ENCODE measurements at regions not wholly inside any gene's neighbourhood (a gene's known extent, or its start where the extent isn't known, plus 50 kb on each side); places are given as distances from the start of the nearest gene placed in this dataset.
A peak's percentile ranks its signal among the peaks of the same experiment; 100 is the strongest.

DNA sequence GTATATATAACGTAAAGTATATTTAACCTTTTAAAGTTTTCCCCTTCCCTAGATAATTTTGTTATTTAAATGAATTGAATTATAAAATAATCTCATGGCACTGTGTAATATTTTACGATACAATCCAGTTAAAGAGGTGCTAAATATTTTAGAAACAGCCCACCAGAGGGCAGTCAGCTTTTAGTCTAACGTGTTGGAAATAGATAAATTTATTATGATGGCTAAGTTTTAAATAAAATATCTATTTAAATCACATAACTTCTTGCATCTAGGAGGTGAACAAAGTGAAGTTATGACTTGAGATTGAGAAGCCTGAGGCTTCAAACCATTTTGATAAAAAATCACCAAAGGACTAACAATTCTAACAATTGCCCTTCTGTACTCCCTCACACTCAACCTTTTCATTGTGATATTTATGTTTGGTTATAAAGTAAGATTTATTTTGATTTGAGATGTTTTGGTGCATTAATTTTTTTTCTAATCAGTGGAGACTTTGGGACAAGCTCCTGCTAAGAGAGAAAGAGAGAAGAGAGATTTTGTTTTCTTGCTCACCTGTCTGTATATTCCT, 171.5 kb upstream of the SP4 start:
- ATAC-seq (no peak), DNase-seq (peak in 1 of 2 donors; percentile 22)
- intact Hi-C loops (cut with DNase I, micrococcal nuclease) = loop anchor here in 1 of 2 donors (10.0 kb wide), 2 partner anchors 248 to 482 kb away; no protein-coding TSS in a partner anchor

DNA sequence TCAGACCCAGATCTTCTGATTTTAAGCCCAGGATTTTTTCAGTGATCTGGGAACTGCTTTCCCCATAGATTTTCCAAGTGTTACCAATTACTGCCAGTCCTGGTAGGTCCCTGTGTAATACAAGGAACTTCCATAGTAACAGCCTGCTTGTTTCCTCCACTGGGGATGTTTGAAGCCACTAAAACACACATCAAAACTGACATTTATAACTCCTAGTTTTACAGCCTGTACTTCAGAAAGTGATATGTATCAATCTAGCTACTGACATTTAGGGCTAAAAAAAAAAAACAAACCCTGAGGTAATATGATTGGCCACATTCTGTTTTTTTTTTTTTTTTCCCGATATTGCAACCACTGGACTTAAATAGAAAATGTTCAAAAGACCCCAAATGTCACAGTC, 166.9 kb upstream of the SP4 start:
- intact Hi-C loops (cut with DNase I, micrococcal nuclease) = no loop called here
- no peak for DNase-seq
- ATAC-seq = peak; percentile 66

DNA sequence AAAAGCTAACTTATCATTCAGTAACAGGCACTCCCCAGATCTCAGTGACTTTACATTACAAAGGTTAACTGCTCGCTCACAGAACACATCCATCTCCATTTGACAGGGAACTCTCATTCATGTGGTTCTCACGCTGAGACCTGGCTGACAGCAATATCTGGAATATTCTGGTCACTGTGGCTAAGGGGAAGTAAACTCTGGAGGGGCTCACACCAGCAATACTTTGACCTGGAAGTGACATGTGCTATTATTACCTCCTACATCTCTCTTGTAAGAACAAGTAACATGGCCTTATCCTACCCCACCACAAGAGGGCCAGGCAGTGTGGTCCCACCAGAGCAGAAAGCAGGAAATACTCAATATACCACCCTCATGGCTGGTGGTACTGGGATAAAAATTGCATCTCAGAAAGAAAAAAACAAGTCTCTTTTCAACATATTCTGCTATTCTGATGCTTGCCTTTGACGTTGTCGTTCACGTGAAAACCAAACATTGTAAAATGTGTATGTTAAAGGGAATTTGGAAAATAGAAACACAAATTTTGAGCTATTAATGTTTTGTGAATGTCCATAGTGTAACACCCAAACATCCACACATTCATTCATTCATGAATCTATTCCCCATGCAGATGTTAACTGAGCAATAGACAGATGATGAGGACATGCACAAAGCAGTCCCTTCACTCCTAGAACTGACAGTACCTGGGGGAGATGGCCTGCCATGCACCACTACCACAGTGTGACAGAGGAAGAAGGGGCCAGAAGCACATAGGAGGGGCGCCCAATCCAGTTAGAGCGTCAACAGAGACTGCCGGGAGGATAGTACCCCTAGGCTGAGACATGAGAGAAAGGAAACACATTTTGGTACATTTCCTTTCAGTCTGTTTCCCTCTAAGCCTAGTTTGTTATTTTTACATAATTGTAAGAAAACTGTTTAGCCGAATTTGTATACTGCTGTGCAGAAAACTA, 166.0 kb upstream of the SP4 start:
- DNase-seq (peak in 1 of 2 donors; percentile 32), ATAC-seq (peak; percentile 80)
- intact Hi-C loops (cut with DNase I, micrococcal nuclease) = no loop called here

DNA sequence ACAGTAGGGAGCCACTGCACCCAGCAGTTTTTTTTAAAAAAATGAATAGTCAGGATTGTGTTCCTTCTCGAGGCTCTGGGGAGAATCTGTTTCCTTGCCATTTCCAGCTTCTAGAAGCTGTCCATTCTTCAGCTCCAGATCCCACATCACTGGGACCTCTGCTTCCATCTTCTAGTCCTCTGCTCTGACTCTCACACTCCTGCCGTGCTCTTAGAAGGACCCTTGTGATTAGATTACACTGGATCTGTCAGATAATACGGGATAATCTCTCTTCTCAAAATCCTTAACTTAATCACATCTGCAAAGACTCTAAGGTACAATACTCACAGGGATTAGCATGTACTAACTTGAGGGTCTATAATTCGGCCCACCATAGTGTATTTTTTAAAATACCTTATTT, 158.9 kb upstream of the SP4 start:
- intact Hi-C loops (cut with DNase I, micrococcal nuclease) = no loop called here
- DNase-seq = no peak
- ATAC-seq = no peak

DNA sequence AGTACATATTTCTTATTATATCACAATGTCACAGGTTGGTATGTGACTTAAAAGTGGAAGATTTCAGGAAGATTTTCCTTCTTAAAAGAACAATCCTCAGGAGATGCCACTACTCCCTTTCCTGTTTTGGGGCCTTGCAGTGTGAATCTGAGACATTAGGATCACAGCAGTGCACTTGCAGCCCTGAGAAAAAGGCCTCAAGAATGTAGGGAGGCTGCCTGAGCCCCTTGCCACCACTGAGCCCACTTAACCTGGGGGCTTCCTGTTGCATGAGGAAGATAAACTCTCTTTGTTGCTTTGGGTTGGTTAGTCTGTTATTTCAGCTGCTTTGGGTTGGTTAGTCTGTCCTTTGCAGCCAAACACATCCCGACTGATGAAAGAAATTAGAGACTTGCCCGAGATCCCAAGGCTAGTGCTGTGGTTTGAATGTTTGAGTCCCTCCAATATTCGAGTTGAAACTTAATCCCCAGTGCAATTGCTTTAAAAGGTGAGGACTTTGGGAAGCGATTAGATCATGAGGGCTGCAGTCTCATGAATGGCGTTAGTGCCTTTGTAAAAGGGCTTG, 151.3 kb upstream of the SP4 start:
- no peak for ATAC-seq
- intact Hi-C loops (cut with DNase I, micrococcal nuclease) = no loop called here
- no peak for DNase-seq

DNA sequence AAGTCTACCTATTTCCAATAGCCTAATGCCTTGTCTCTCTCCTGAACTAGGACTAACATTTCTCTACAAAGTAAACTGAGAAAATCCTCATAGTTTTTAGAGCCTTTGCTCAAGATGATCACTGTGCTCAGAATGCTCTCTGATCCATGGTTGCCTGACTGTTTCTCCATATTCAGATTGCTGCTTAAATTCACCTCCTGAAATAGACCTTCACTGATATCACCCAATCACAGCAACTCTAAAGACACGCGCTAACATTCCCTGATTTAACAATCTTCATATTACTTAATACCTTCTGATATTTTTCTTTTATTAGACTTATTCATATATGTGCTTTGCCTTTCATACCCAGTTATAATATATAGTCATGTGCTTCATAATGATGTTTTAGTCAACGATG, 148.9 kb upstream of the SP4 start:
- DNase-seq = no peak
- intact Hi-C loops (cut with DNase I, micrococcal nuclease) = no loop called here
- no peak for ATAC-seq

DNA sequence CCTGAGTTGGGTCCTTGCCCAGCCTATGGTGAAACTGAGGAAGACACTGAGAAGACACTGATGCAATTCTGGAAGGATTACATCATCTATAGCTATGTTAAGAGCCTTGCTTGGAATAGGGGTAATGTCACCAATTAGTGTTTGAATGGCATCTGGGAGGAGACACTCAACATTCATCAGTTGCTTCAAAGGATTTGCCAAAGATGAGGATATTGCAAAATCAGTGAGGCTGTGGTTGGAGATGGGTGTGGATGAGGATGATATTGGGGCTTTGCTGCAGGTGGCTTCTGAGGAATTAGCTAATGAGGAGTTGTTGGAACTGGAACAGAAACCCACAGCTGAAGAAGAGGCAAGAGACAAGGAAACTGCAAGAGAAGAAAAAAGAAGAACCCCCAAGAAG, 146.7 kb upstream of the SP4 start:
- no peak for DNase-seq
- no peak for ATAC-seq
- intact Hi-C loops (cut with DNase I, micrococcal nuclease) = no loop called here

DNA sequence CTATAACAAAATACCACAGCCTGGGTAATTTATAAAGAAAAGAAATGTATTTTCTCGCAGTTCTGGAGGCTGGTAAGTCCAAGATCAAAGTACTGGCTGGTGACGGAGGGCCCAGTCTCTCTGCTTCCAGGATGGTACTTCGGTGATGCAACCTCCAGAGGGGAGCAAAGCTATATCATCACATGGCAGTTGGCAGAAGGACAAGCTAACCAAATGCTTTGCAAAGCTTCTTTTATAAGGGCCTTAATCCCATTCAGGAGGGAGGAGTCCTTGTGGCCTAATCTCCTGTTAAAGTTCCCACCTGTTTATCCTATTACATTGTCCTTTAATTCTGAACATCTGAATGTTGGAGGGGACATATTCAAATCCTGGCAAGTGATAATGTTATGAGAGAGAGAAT, 134.1 kb upstream of the SP4 start:
- intact Hi-C loops (cut with DNase I, micrococcal nuclease) = no loop called here
- DNase-seq (no peak), ATAC-seq (no peak)

DNA sequence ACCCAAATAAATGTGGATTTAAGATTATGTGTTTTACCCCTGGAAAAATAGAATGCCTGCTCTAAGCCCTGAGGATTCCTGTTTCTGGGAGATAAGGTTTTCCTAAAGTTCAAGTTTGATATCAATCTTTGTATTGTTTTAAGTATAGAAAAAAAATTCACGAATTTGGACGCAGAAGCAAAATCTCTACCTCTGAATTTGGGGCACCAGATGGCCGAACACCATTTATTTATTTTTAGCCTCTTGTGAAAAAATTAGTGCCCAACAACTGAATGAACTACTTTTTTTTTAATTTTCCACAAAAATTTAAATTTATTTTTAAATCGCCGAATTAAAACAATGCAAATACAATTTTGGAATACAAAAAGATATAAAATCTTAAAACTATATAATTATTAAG, 128.1 kb upstream of the SP4 start:
- intact Hi-C loops (cut with DNase I, micrococcal nuclease) = no loop called here
- no peak for DNase-seq
- ATAC-seq = no peak

DNA sequence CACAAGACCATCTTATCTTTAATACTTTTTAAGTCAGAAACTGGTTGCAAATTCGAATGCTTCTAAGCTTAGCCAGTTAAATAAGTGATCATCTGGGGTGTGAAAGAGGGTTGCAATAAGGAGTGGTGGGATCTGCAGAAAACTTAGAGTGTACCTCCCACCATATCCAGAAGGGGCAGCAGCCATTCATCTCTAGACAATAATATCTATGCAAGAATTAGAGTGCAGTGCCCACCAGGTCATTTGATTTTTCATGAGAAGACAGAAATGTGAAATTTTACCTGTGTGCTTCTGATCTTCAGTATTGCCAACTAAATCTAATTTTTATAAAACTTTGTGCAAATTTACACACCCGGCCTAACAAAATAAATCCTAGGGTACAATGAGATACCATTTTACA, 127.2 kb upstream of the SP4 start:
- DNase-seq (no peak), ATAC-seq (no peak)
- intact Hi-C loops (cut with DNase I, micrococcal nuclease) = no loop called here

DNA sequence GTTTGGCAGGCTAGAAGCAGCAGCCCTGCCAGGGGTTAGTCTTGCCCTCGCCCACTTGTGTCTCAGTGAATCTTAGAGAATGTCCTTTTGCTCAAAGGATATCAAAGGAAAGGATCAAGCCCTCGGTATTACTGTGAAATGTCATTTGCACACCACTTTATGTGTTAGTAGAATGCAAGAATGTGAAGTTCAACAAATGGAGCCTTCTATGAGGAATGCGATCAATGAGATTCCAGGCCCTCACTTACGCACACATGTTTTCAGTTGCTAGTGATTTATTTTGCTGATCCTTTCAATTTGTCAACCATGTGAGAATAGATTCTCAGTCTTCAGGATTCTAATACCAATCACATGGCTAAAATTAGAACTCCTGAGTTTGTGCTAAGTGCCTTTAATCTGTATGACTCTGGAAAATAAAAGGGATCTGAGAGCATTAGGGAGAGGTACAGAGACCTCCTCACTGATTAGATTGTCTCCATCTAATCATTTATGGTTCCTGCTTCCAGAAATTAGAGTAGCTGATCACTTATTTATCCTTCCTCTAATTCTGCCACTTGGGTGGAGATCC, 123.0 kb upstream of the SP4 start:
- no peak for DNase-seq
- intact Hi-C loops (cut with DNase I, micrococcal nuclease) = no loop called here
- ATAC-seq = no peak

DNA sequence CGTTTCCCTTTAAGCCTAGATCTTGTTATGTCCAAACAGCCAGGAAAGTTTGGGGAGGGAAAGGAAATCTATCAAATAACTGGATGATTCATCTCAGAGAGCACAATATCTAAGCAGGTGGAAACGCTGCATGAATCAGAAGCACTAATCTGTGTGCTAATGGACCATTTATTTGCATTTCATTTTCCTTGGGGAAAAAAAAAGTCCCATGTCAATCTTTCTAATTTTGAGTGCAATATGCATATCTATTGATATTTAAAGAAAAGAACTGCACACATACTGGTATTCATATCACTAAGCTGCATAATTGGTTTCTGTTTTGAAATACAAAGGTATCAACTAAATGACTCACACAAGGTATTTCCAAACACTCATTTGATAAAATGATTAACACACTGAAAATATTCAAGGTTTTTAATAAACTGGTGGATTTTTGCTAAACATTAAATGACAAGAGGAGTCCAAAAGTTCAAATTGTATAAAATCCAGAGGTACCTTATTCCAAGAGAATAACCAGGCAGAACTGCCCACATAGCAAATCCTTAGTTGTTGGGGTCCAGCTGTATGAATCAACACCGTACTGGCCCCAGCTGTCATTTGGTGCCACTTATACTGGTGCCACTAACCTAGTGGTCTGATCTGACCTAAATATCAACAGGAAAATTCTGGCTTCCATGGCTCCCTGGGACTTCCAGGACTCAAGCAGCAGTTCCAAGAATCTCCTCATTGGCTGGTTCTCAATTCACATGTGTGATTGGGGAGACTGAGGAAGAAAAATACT, 122.2 kb upstream of the SP4 start:
- intact Hi-C loops (cut with DNase I, micrococcal nuclease) = no loop called here
- DNase-seq (no peak), ATAC-seq (no peak)

DNA sequence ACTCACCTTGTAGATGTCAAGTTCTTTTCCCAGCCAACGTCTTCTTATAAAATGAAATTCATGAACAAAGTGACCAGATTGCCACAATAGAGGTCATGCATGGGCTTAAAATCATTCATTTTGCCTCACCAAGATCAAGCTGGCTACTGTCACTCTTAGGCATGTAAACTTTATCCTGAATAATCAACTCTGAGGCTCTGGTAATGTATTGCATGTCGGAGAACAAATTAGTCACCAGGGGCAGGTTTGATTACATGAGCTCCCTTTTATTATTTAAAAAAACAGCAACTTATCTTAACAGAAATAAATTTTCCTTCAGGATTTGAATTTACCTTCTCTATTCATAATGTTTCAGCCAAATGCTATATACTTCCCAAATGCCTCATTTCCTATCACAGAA, 112.9 kb upstream of the SP4 start:
- intact Hi-C loops (cut with DNase I, micrococcal nuclease) = no loop called here
- ATAC-seq (no peak), DNase-seq (no peak)

DNA sequence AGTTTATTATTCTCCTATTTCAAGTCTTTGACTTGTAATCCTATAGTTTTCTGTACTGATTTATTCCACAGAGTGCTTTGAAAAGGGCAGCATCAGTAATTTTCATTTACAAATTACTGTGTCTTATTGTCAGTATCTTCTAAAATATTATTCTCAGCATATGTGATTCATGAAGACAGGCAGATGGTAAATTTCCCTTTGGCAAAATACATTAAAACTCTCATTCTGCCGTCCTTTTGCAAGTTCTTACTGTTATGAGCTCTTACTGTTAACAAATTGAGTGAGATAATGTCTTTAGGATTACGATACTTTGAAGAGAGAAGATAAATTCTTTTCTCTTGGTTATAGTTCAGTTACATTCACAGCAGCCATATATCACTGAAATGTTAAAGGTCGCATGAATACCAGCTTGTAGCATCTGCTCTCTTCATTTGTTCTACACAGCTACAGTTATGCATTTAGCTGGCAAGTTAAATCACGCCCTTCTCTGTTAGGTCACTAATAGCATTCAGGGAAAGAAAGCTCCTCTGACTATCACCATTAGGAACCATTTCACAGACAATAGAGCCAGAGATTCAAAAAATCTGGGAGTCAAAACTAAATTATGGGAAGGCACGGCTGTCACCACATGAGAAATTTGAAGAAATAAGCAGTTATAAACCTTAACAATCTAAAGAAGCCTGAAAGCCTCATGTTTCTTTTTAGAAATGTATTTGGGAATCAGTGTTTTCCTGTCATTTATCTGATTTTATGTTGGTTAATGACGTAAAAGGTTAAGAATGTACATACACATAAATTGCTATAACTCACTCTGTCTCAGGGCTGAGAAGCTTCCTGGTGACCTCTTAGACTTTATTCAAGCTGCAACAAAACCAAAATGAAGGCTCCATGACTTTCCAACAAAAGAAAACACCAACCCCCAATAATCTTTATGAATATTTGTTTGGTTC, 109.6 kb upstream of the SP4 start:
- intact Hi-C loops (cut with DNase I, micrococcal nuclease) = no loop called here
- ATAC-seq (no peak), DNase-seq (no peak)

DNA sequence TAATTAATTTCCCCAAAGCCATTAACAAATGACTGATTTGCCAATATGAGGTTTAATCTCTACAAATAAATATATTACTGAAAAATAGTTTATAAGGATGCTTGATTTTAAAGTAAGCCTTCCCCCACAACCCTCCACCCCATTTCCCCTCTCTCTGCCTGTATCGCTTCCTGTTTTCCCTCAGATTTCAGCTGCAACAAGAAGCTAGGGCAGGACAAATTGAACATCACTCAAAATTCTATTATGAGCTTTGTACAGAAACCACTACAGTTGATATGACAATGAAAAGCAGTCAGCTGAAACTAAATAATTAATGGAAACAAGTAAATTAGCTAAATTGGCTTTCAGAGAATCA, 109.0 kb upstream of the SP4 start:
- intact Hi-C loops (cut with DNase I, micrococcal nuclease) = no loop called here
- ATAC-seq = no peak
- no peak for DNase-seq

DNA sequence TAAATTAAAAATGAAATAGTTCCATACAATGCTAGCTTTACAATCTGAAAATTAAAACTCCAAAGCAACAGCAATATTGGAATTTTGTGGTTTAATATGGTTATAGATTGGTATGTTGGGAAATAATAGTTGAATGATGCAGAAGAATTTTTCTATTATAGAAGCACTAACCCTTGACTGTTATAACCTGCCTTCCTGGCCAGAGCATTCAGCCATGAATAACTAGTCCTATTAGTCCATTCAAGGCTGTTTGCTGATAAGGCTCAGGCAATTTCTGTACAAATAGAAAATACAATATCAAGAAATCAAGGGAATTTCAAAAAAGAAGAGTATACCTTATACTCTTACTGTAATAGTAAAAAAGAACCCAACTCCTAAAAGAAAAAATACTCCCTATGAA, 101.6 kb upstream of the SP4 start:
- ATAC-seq = no peak
- intact Hi-C loops (cut with DNase I, micrococcal nuclease) = no loop called here
- DNase-seq = no peak

DNA sequence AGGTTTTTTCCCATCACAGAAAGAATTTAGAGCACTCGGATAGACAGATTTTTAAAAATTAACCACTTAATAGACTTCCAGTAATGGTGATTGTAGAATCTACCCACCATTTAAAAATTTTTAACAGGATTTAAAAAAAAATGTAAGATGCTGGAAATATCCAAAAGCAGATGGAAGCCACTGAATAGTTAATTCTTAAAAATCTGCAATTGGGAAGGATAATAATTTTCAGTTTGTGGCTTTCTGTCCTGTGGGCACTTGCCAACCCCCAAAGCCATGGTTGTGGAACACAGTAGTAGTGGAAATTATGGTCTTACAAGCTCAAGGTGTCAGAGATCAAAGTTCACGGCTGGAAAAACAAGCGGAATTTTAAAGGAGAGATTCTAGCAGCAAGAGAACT, 101.0 kb upstream of the SP4 start:
- DNase-seq (no peak), ATAC-seq (no peak)
- intact Hi-C loops (cut with DNase I, micrococcal nuclease) = no loop called here
